Mesenchymal stem cell (in vitro differentiated cells and primary cell): ENCODE measurements at regions not wholly inside any gene's neighbourhood (a gene's known extent, or its start where the extent isn't known, plus 50 kb on each side); places are given as distances from the start of the nearest gene placed in this dataset.
A peak's percentile ranks its signal among the peaks of the same experiment; 100 is the strongest.

ENCODE experiments used
- DNase-seq: peaks from one replicate; pipeline ENCODE4 v3.0.0-alpha.2; 2013
- H2AFZ ChIP-seq: one replicate; pipeline ENCODE4 v1.6.1; 2013; ENCODE audit warnings: low read depth, mild to moderate bottlenecking, control low read depth, inconsistent platforms, low read length, moderate library complexity
- H2AK5ac ChIP-seq: 2 replicates; pipeline ENCODE4 v1.6.1; 2013; ENCODE audit warnings: low read length, moderate library complexity, mild to moderate bottlenecking, inconsistent platforms; ENCODE audit not compliant: severe bottlenecking
- H2BK120ac ChIP-seq: one replicate; pipeline ENCODE4 v1.6.1; 2013; ENCODE audit warnings: low read depth, mild to moderate bottlenecking, inconsistent platforms, low read length, moderate library complexity
- H2BK12ac ChIP-seq, 2 experiments: one replicate each; pipeline ENCODE4 v1.6.1; 2013; ENCODE audit warnings: inconsistent platforms in 2 of 2, low read length in 2 of 2, mild to moderate bottlenecking in 2 of 2, moderate library complexity in 2 of 2, control low read depth in 1 of 2
- H2BK15ac ChIP-seq: one replicate; pipeline ENCODE4 v1.6.1; 2013; ENCODE audit warnings: mild to moderate bottlenecking, low read depth, inconsistent platforms; ENCODE audit not compliant: poor library complexity, severe bottlenecking
- H2BK5ac ChIP-seq: 2 replicates; pipeline ENCODE4 v1.6.1; 2013; ENCODE audit warnings: low read depth, mild to moderate bottlenecking, low read length, control low read depth, inconsistent platforms; ENCODE audit not compliant: poor library complexity, severe bottlenecking
- H3K14ac ChIP-seq, 2 experiments: one replicate each; pipeline ENCODE4 v1.6.1; 2013; ENCODE audit warnings: inconsistent platforms in 2 of 2, low read length in 2 of 2, control low read depth in 1 of 2, mild to moderate bottlenecking in 1 of 2, moderate library complexity in 1 of 2
- H3K18ac ChIP-seq, 2 experiments: one replicate each; pipeline ENCODE4 v1.6.1; 2013; ENCODE audit warnings: inconsistent platforms in 2 of 2, low read length in 2 of 2, control low read depth in 1 of 2, low read depth in 1 of 2, mild to moderate bottlenecking in 1 of 2
- H3K23ac ChIP-seq, 2 experiments: one replicate each; pipeline ENCODE4 v1.6.1; 2013; ENCODE audit warnings: inconsistent platforms in 2 of 2, low read length in 2 of 2, mild to moderate bottlenecking in 2 of 2, moderate library complexity in 2 of 2, control low read depth in 1 of 2
- H3K27ac ChIP-seq: 2 replicates; pipeline ENCODE4 v1.5.1; 2013; ENCODE audit warnings: mild to moderate bottlenecking, moderate library complexity, low read length, control low read depth, inconsistent platforms; ENCODE audit not compliant: poor library complexity, severe bottlenecking
- H3K27me3 ChIP-seq, 2 experiments: 2 replicates each; pipeline versions ENCODE4 v1.6.1 to v1.7.0; 2013; ENCODE audit warnings: low read length in 2 of 2, mild to moderate bottlenecking in 2 of 2, moderate library complexity in 2 of 2, control low read depth in 1 of 2, inconsistent platforms in 1 of 2; ENCODE audit not compliant: control insufficient read depth in 1 of 2, insufficient read depth in 1 of 2
- H3K36me3 ChIP-seq, 2 experiments: 2 replicates each; pipeline versions ENCODE4 v1.6.1 to v1.7.0; 2013; ENCODE audit warnings: low read length in 2 of 2, control low read depth in 1 of 2, inconsistent platforms in 1 of 2, low read depth in 1 of 2, mild to moderate bottlenecking in 1 of 2; ENCODE audit not compliant: insufficient read depth in 2 of 2, control insufficient read depth in 1 of 2
- H3K4ac ChIP-seq, 2 experiments: one replicate each; pipeline ENCODE4 v1.6.1; 2013; ENCODE audit warnings: inconsistent platforms in 2 of 2, low read length in 2 of 2, mild to moderate bottlenecking in 2 of 2, moderate library complexity in 2 of 2, control low read depth in 1 of 2, low read depth in 1 of 2
- H3K4me1 ChIP-seq: 2 replicates; pipeline ENCODE4 v1.6.1; 2013; ENCODE audit warnings: low read depth, low read length, control low read depth; ENCODE audit not compliant: control insufficient read depth, insufficient read depth
- H3K4me2 ChIP-seq: 2 replicates; pipeline ENCODE4 v1.6.1; 2013; ENCODE audit warnings: low read length, mild to moderate bottlenecking, inconsistent platforms; ENCODE audit not compliant: poor library complexity, severe bottlenecking
- H3K4me3 ChIP-seq, 2 experiments: 2 replicates each; pipeline versions ENCODE4 v1.5.1 to v1.7.0; 2013; ENCODE audit warnings: low read length in 2 of 2, mild to moderate bottlenecking in 2 of 2, control low read depth in 1 of 2, low read depth in 1 of 2; ENCODE audit not compliant: insufficient read depth in 1 of 2
- H3K79me1 ChIP-seq: replicated peaks from 2 replicates; pipeline ENCODE4 v1.6.1; 2013; ENCODE audit warnings: mild to moderate bottlenecking, control low read depth, low read length, inconsistent platforms; ENCODE audit not compliant: poor library complexity, severe bottlenecking
- H3K9ac ChIP-seq: 2 replicates; pipeline ENCODE4 v1.7.0; 2013; ENCODE audit warnings: mild to moderate bottlenecking, low read length, moderate library complexity
- H3K9me3 ChIP-seq: 2 replicates; pipeline ENCODE4 v1.7.0; 2013; ENCODE audit warnings: mild to moderate bottlenecking, low read length; ENCODE audit not compliant: control insufficient read depth
- H4K8ac ChIP-seq: one replicate; pipeline ENCODE4 v1.6.1; 2013; ENCODE audit warnings: inconsistent platforms, mild to moderate bottlenecking, low read length, moderate library complexity
- H4K91ac ChIP-seq: one replicate; pipeline ENCODE4 v1.6.1; 2013; ENCODE audit warnings: mild to moderate bottlenecking, low read length, inconsistent platforms
- WGBS: methylation state at CpG from one replicate; pipeline ENCODE4 v1.1.7; 2013; ENCODE audit warnings: mixed read lengths; 5-methylcytosine and 5-hydroxymethylcytosine counted together

GRCh38 chr3:43921056-43921648 lies 230.4 kb downstream of the ABHD5 start:
- Histone ChIP-seq H3K27ac (peak overlapping the region; percentile 10), H3K4ac (no peak overlapping the region), H3K27me3 (peaks cover 0 to 28% of the 10 kb centered on the region in 2 experiments), H3K36me3 (no peaks in the 10 kb centered on the region), H3K23ac (no peak overlapping the region), H3K9me3 (peaks cover 12% of the 10 kb centered on the region), H2BK12ac (no peak overlapping the region), H3K79me1 (no peaks in the 10 kb centered on the region), H3K14ac (no peak overlapping the region), H2BK15ac (no peak overlapping the region), H3K4me3 (no peak overlapping the region), H3K18ac (no peak overlapping the region), H3K4me1 (peaks cover 6% of the 10 kb centered on the region), H3K9ac (no peak overlapping the region), H2AFZ (no peak overlapping the region), H2BK5ac (peak overlapping the region; percentile 58), H2AK5ac (no peak overlapping the region), H4K91ac (no peak overlapping the region), H2BK120ac (no peak overlapping the region), H3K4me2 (no peak overlapping the region), H4K8ac (no peak overlapping the region)
- WGBS, result 63% methylated on average over 7 of the region's 8 CpGs
- DNase-seq, result no peak

DNA sequence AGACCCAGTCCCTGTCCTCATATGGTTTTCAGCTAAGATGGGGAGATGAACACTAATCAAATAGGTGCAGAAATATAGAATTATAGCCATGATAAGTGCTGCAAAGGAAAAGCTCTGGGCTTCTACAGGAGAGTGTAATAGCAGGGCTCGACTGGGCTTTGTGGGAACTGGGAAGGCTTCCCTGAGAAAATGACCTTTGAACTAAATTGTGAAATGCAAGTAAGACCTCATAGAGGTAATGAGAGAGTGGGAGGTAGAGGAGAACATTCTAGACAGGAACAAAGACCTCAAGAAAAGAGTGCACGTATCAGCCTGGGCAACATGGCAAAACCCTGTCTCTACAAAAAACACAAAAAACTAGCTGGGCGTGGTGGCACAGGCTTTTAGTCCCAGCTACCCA lies 231.6 kb downstream of the ABHD5 start:
- Histone ChIP-seq H2AFZ (no peak overlapping the region), H2BK12ac (no peak overlapping the region), H3K4me2 (no peak overlapping the region), H2AK5ac (no peak overlapping the region), H3K4ac (no peak overlapping the region), H3K23ac (no peak overlapping the region), H3K9ac (no peak overlapping the region), H3K79me1 (no peaks in the 10 kb centered on the region), H3K14ac (no peak overlapping the region), H3K4me3 (no peak overlapping the region), H3K9me3 (peaks cover 5% of the 10 kb centered on the region), H3K27ac (no peak overlapping the region), H4K91ac (no peak overlapping the region), H4K8ac (no peak overlapping the region), H3K4me1 (peaks cover 6% of the 10 kb centered on the region), H2BK5ac (no peak overlapping the region), H2BK15ac (no peak overlapping the region), H2BK120ac (no peak overlapping the region), H3K18ac (no peak overlapping the region), H3K36me3 (no peaks in the 10 kb centered on the region), H3K27me3 (peaks cover 0 to 28% of the 10 kb centered on the region in 2 experiments)
- no peak for DNase-seq
- WGBS, result 86% methylated on average over 2 of the region's 3 CpGs

DNA sequence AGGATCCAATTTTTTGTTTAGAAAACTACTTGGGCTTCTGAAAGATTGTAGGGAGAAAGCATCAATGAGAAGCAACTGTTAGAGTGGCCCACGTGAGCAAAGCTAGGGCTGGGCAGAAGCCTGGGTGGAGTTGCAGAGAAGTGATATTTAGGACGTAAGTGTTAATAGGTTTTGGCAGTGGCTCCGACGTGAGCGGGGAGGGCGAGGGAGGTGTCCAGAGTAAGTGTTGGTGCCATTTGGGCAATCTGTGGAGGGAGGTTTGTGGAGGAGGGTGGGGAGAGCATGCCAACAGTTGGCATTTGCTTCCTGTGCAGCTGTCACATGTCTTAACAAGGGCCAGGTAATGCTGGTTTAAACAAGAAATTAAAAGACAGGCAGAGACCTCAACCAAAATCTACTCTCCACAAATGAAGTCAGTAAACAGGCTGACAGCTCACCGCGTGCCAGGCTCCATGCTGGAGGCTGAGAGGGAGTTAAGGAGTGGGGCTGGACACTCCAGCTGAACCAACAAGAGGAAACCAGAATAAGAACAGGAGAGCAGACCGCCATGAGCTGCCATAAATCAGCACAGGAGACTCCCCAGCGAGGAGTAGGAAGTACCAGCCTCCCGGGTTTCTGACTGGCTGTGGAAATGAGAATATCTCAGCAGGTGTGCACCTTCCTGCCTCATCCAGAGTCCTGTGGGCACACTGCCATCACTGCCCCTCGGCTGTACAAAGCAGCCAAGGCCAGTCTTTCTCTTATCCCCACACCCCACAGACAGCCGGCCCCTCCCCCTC lies 232.6 kb downstream of the ABHD5 start:
- H3K9me3 ChIP-seq, result peaks cover 3% of the 10 kb centered on the region
- WGBS, result 63% methylated on average over 13 of the region's 13 CpGs
- H3K27me3 ChIP-seq, result peaks cover 0 to 28% of the 10 kb centered on the region in 2 experiments

GRCh38 chr3:43926055-43926454 lies 235.3 kb downstream of the ABHD5 start:
- Histone ChIP-seq H2BK120ac (no peak overlapping the region), H2BK5ac (no peak overlapping the region), H2BK15ac (no peak overlapping the region)

More for the DNA sequence above, 232.6 kb downstream of the ABHD5 start:
- Histone ChIP-seq H3K23ac (no peak overlapping the region), H4K8ac (no peak overlapping the region), H2BK120ac (no peak overlapping the region), H3K4me3 (no peak overlapping the region), H3K36me3 (no peaks in the 10 kb centered on the region), H3K9ac (no peak overlapping the region), H2BK12ac (no peak overlapping the region), H2AFZ (no peak overlapping the region), H2BK15ac (no peak overlapping the region), H3K18ac (no peak overlapping the region), H3K4ac (no peak overlapping the region), H3K27ac (no peak overlapping the region), H2BK5ac (no peak overlapping the region), H2AK5ac (no peak overlapping the region), H4K91ac (no peak overlapping the region), H3K79me1 (no peaks in the 10 kb centered on the region), H3K4me2 (no peak overlapping the region), H3K14ac (no peak overlapping the region), H3K4me1 (peaks cover 6% of the 10 kb centered on the region)
- DNase-seq, result no peak

More at GRCh38 chr3:43926055-43926454, 235.3 kb downstream of the ABHD5 start:
- Histone ChIP-seq H3K4me1 (peaks cover 4% of the 10 kb centered on the region), H3K79me1 (no peaks in the 10 kb centered on the region), H3K4ac (no peak overlapping the region), H3K18ac (no peak overlapping the region), H3K27ac (no peak overlapping the region), H2AFZ (no peak overlapping the region), H3K23ac (no peak overlapping the region), H3K14ac (no peak overlapping the region), H3K4me2 (no peak overlapping the region), H2AK5ac (no peak overlapping the region), H3K9me3 (peaks cover 3% of the 10 kb centered on the region), H2BK12ac (no peak overlapping the region), H3K27me3 (peaks cover 0 to 28% of the 10 kb centered on the region in 2 experiments), H4K91ac (no peak overlapping the region), H3K4me3 (no peak overlapping the region), H3K36me3 (no peaks in the 10 kb centered on the region), H4K8ac (no peak overlapping the region), H3K9ac (no peak overlapping the region)
- WGBS, result 57% methylated on average over 5 of the region's 5 CpGs
- no peak for DNase-seq
